Spleen (tissue), 11 donors: ENCODE measurements at regions not wholly inside any gene's neighbourhood (a gene's known extent, or its start where the extent isn't known, plus 50 kb on each side); places are given as distances from the start of the nearest gene placed in this dataset.

ENCODE experiments used
- DNase-seq: peaks from one replicate; pipeline ENCODE4 v3.0.0-alpha.2; 2020
- H3K27ac ChIP-seq, 8 donors: fragments of 200-600 bp; sonication (generic) in 7 of 8; 1 replicate in 4 of 8; 2 replicates in 4 of 8; pipeline versions ENCODE4 v1.5.0 to v1.8.0; 2016 to 2021; ENCODE audit warnings: inconsistent platforms in 4 of 8, mild to moderate bottlenecking in 4 of 8, moderate library complexity in 1 of 8
- H3K27me3 ChIP-seq, 7 donors: fragments of 200-600 bp; sonication (generic) in 6 of 7; replicated peaks in 1 of 7; 1 replicate in 4 of 7; 2 replicates in 3 of 7; pipeline versions ENCODE4 v1.5.0 to v1.8.0; 2016 to 2021; ENCODE audit warnings: inconsistent platforms in 3 of 7, mild to moderate bottlenecking in 1 of 7
- H3K36me3 ChIP-seq, 6 donors: fragments of 200-600 bp; sonication (generic) in 5 of 6; 1 replicate in 4 of 6; 2 replicates in 2 of 6; pipeline versions ENCODE4 v1.5.0 to v1.8.0; 2016 to 2021; ENCODE audit warnings: inconsistent platforms in 2 of 6
- H3K4me1 ChIP-seq, 6 donors: fragments of 200-600 bp; sonication (generic) in 5 of 6; 1 replicate in 3 of 6; 2 replicates in 3 of 6; pipeline versions ENCODE4 v1.5.0 to v1.8.0; 2016 to 2021; ENCODE audit warnings: inconsistent platforms in 3 of 6
- H3K4me3 ChIP-seq, 8 donors: fragments of 200-600 bp; sonication (generic) in 7 of 8; 1 replicate in 4 of 8; 2 replicates in 4 of 8; pipeline versions ENCODE4 v1.5.0 to v1.8.0; 2016 to 2021; ENCODE audit warnings: inconsistent platforms in 4 of 8, mild to moderate bottlenecking in 4 of 8, moderate library complexity in 2 of 8
- H3K9me3 ChIP-seq, 8 donors: fragments of 200-600 bp; sonication (generic) in 7 of 8; 1 replicate in 4 of 8; 2 replicates in 4 of 8; pipeline versions ENCODE4 v1.5.0 to v1.8.0; 2016 to 2021; ENCODE audit warnings: inconsistent platforms in 4 of 8
- CTCF ChIP-seq, 11 experiments: fragments of 200-600 bp in 7 of 11; fragments of 450-650 bp in 4 of 11; sonication (generic) in 4 of 11; IDR thresholded peaks in 8 of 11; conservative IDR thresholded peaks in 3 of 11; 1 replicate in 7 of 11; 2 replicates in 4 of 11; pipeline versions ENCODE4 v1.4.0 to v1.8.0; 2016 to 2021; ENCODE audit warnings: antibody characterized with exemption in 11 of 11, inconsistent platforms in 4 of 11, mild to moderate bottlenecking in 1 of 11
- POLR2A ChIP-seq, 3 donors: fragments of 450-650 bp; IDR thresholded peaks; one replicate each; pipeline ENCODE4 v1.5.1; 2017; ENCODE audit warnings: antibody characterized with exemption in 3 of 3, mild to moderate bottlenecking in 1 of 3
- POLR2AphosphoS5 ChIP-seq, 3 donors: sonication (generic); formaldehyde crosslinking; IDR thresholded peaks; one replicate each; pipeline ENCODE4 v1.5.1; 2017; ENCODE audit warnings: antibody characterized with exemption in 3 of 3
- WGBS, 5 donors: extraction: QIAGEN DNeasy Blood & Tissue Kit in 3 of 5; methylation state at CpG; one replicate each; pipeline versions ENCODE4 v1.1.5 to v1.1.7; 2013 to 2018; 5-methylcytosine and 5-hydroxymethylcytosine counted together
- intact Hi-C: fragments of 100-400 bp; cut with DNase I; formaldehyde crosslinking; loops from one replicate; pipeline ENCODE4 v1.15.0; 2023; ENCODE audit warnings: low total_unique reads
- donor health status: healthy with polysubstance abuse.
- donor health status: DM: no; HTN: no; CAD: no; lungs with moderate emphysema.
- donor health status: DM: no; HTN: no; CAD: no.
- donor health status: Bipolar disorder and iron deficiency.
- donor health status: healthy.
- donor health status: DM: no; HTN: no; CAD: no.
- donor health status: DM: yes; HTN: yes; CAD: no.

- Histone ChIP-seq H3K27ac (no peak overlapping the region), H3K4me1 (no peaks in the 10 kb centered on the region), H3K36me3 (no peaks in the 10 kb centered on the region), H3K4me3 (no peak overlapping the region), H3K27me3 (no peaks in the 10 kb centered on the region), H3K9me3 (no peaks in the 10 kb centered on the region)
- TF ChIP-seq CTCF (IDR thresholded peaks at IDR 0.05 in 8 of 11, conservative IDR thresholded peaks at IDR 0.05 in 3 of 11) (no peak), POLR2AphosphoS5 (IDR thresholded peaks at IDR 0.05) (no peak), POLR2A (IDR thresholded peaks at IDR 0.05) (no peak)
- intact Hi-C loops, result no loop called here
- 11 to 39% (median 30%) methylated on average over 1 of the region's 1 CpG for WGBS, 5 donors
- no peak for DNase-seq
Observed at GRCh38 chr4:45368832-45369231, 642.5 kb upstream of the GNPDA2 start.

- Histone ChIP-seq H3K4me3 (no peak overlapping the region), H3K9me3 (peaks cover 0 to 26% (median 16%) of the 10 kb centered on the region in 8 donors), H3K27me3 (no peaks in the 10 kb centered on the region), H3K27ac (no peak overlapping the region), H3K36me3 (no peaks in the 10 kb centered on the region), H3K4me1 (no peaks in the 10 kb centered on the region)
- WGBS, 5 donors, result 73 to 89% (median 79%) methylated on average over 3 of the region's 3 CpGs
- no peak for DNase-seq
- TF ChIP-seq CTCF (IDR thresholded peaks at IDR 0.05 in 8 of 11, conservative IDR thresholded peaks at IDR 0.05 in 3 of 11), result no peak
- TF ChIP-seq POLR2A (IDR thresholded peaks at IDR 0.05), result no peak
- TF ChIP-seq POLR2AphosphoS5 (IDR thresholded peaks at IDR 0.05), result no peak
- intact Hi-C loops, result no loop called here
Observed at GRCh38 chr4:45363931-45364330, 637.6 kb upstream of the GNPDA2 start.

- Histone ChIP-seq H3K27ac (no peak overlapping the region), H3K36me3 (no peaks in the 10 kb centered on the region), H3K4me3 (no peak overlapping the region), H3K4me1 (no peaks in the 10 kb centered on the region), H3K27me3 (no peaks in the 10 kb centered on the region), H3K9me3 (peaks cover 0 to 26% (median 16%) of the 10 kb centered on the region in 8 donors)
- no peak for TF ChIP-seq POLR2AphosphoS5 (IDR thresholded peaks at IDR 0.05)
- TF ChIP-seq CTCF (IDR thresholded peaks at IDR 0.05 in 8 of 11, conservative IDR thresholded peaks at IDR 0.05 in 3 of 11), result no peak
- TF ChIP-seq POLR2A (IDR thresholded peaks at IDR 0.05), result no peak
- intact Hi-C loops, result no loop called here
- 70 to 92% (median 83%) methylated on average over 3 of the region's 3 CpGs for WGBS, 5 donors
- DNase-seq, result no peak
Observed at GRCh38 chr4:45358573-45359506, 632.5 kb upstream of the GNPDA2 start.

GRCh38 chr4:45353161-45353560, 626.8 kb upstream of the GNPDA2 start:
- Histone ChIP-seq H3K27ac (no peak overlapping the region), H3K4me3 (no peak overlapping the region), H3K36me3 (no peaks in the 10 kb centered on the region), H3K4me1 (no peaks in the 10 kb centered on the region), H3K27me3 (no peaks in the 10 kb centered on the region), H3K9me3 (no peaks in the 10 kb centered on the region)
- DNase-seq, result no peak
- TF ChIP-seq POLR2AphosphoS5 (IDR thresholded peaks at IDR 0.05) (no peak), CTCF (IDR thresholded peaks at IDR 0.05 in 8 of 11, conservative IDR thresholded peaks at IDR 0.05 in 3 of 11) (no peak), POLR2A (IDR thresholded peaks at IDR 0.05) (no peak)
- intact Hi-C loops, result no loop called here
